Activated naive CD4-positive, alpha-beta T cell treated with anti-CD3 and anti-CD28 coated beads, Interleukin-2, amount 50 U/mL, for 24 hours (primary cell): ENCODE measurements at regions not wholly inside any gene's neighbourhood (a gene's known extent, or its start where the extent isn't known, plus 50 kb on each side); places are given as distances from the start of the nearest gene placed in this dataset.

Experiments
- H3K27ac Mint-ChIP-seq: one replicate; pipeline ENCODE4 v1.8.0; 2021; ENCODE audit warnings: mild to moderate bottlenecking, mixed read lengths
- H3K27me3 Mint-ChIP-seq: one replicate; pipeline ENCODE4 v1.8.0; 2021; ENCODE audit warnings: mixed read lengths
- H3K36me3 Mint-ChIP-seq: one replicate; pipeline ENCODE4 v1.8.0; 2021; ENCODE audit warnings: mixed read lengths
- H3K4me1 Mint-ChIP-seq: one replicate; pipeline ENCODE4 v1.8.0; 2021; ENCODE audit warnings: mixed read lengths
- H3K4me3 Mint-ChIP-seq: one replicate; pipeline ENCODE4 v1.8.0; 2021; ENCODE audit warnings: mild to moderate bottlenecking, mixed read lengths
- H3K9me3 Mint-ChIP-seq: one replicate; pipeline ENCODE4 v1.8.0; 2021; ENCODE audit warnings: mixed read lengths

DNA sequence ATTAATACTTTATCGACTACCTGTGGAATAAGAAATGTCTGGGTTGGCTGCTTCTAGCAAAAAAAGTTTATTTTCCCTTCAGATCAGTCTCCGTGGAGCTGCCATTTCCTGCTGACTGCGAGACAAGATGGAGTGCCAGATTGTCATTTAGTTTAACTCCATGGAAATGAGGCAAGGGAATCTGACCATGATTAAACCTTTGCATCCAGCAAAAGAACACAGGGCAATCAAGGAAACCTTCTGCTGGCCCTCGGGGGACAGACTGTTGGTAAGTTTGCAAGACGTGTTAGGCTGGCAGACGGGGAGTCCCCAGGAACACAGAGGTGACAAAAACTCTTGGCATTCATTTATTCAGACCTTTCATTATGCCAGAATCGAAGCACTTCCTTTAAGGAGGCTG lies 52.2 kb upstream of the SPACA1 start:
- H3K9me3 Mint-ChIP-seq = no peaks in the 10 kb centered on the region
- H3K27me3 Mint-ChIP-seq = peaks cover 5% of the 10 kb centered on the region
- H3K27ac Mint-ChIP-seq = no peak overlapping the region
- H3K36me3 Mint-ChIP-seq = no peaks in the 10 kb centered on the region
- no peak overlapping the region for H3K4me3 Mint-ChIP-seq
- H3K4me1 Mint-ChIP-seq = no peaks in the 10 kb centered on the region

DNA sequence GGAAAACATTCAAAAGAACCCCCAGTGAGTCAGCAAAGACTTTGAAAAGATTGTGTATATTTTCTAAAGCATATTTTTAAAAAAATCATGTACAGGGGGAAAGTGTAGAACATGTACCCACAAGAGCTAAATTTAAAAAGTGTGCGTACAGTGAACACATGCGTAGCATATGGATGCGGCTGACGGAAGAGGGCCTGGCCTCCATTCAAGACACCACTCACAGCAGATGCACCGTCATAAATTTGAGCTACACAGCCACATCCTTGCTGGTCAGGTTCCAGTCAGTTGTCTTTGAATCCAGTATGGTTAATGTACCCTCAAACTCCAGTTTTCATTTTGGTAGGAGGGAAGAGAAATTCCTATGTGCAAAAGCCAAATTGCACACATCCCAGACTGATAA lies 54.3 kb upstream of the SPACA1 start:
- Mint-ChIP-seq H3K27me3 (peaks cover 1% of the 10 kb centered on the region), H3K4me1 (no peaks in the 10 kb centered on the region), H3K9me3 (no peaks in the 10 kb centered on the region), H3K27ac (no peak overlapping the region), H3K4me3 (no peak overlapping the region), H3K36me3 (no peaks in the 10 kb centered on the region)

DNA sequence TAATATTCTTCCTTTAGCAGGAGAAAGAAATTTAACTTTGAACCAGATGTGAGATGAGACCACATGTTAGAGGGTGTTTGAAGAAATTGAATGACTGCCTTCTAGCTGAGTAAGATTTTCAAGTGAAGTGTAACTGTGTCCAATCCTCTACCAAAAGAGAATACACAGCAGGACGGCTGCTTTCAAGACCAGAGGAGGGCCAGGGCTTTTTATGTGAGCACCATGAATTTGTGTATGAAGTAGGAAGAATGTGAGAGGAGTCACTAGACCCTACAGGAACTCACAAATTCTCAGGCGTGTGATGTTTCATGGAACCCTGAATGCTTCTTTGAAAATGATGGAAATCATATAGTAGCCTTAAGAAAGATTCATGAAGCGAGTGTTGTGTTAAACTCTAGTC lies 56.8 kb upstream of the SPACA1 start:
- peaks cover 1% of the 10 kb centered on the region for H3K27me3 Mint-ChIP-seq
- no peaks in the 10 kb centered on the region for H3K36me3 Mint-ChIP-seq
- H3K27ac Mint-ChIP-seq = no peak overlapping the region
- no peak overlapping the region for H3K4me3 Mint-ChIP-seq
- no peaks in the 10 kb centered on the region for H3K4me1 Mint-ChIP-seq
- H3K9me3 Mint-ChIP-seq = peaks cover 4% of the 10 kb centered on the region

DNA sequence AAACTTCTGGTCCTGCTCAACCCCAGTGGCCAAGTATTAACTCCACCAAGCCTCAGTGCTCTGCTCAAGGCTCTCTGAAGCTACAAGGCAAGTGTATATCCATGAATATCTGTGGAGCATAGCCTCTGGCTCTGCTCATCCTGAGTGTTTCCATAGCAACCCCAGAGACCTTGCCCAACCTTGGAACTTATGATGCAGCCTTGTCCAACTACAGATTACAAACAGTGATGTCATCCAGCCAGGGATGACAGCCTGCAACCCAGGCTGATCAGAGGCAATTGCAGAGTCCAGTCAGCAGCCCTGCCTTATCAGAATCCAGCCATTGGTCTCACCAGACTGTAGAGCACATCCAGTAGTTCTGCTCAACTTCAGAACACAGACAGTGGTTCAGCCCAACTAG lies 65.5 kb upstream of the SPACA1 start:
- Mint-ChIP-seq H3K4me3 (no peak overlapping the region), H3K4me1 (no peaks in the 10 kb centered on the region)

DNA sequence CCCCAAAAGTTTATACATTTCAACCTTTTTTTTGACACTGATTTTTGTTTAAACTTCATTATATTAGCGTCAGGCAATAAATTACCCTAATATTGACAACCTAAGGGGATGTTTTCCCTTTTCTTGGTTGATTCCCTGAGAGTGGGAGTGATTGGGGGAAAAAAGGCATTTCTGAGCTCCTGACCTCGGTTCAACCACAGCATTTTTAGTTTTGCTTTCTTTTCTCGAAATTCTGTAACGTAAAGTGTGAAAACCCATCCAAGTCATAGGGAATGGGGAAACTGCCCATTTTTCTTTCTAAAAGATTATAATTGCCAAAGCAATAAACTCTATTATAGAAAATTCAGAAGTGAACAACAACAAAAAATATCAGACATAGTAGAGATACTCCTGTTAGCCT lies 67.9 kb upstream of the SPACA1 start:
- Mint-ChIP-seq H3K4me1 (no peaks in the 10 kb centered on the region), H3K4me3 (no peak overlapping the region), H3K9me3 (no peaks in the 10 kb centered on the region), H3K27me3 (peaks cover 10% of the 10 kb centered on the region), H3K36me3 (peaks cover 1% of the 10 kb centered on the region), H3K27ac (no peak overlapping the region)

More for the DNA sequence above, 65.5 kb upstream of the SPACA1 start:
- Mint-ChIP-seq H3K36me3 (peaks cover 1% of the 10 kb centered on the region), H3K27me3 (peaks cover 8% of the 10 kb centered on the region), H3K9me3 (no peaks in the 10 kb centered on the region), H3K27ac (no peak overlapping the region)

DNA sequence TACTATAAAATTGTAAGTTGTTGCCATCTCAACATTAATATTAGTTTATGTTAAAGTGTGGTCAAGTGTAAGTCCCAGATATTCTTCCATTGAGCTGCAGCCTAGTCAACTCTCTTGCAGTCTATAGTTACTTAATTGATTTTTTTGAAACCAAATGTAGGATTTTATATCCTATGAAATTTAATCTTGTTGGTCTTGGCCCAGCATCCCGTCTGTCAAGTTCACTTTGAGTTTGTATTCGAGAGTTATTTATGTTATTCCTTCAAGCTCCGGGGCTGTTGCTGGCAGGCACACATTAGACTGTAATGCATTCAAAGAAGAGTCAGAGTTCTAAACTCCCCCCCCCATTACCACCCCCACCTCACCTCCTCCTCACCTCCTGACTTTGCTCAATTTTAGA lies 71.0 kb upstream of the SPACA1 start:
- no peaks in the 10 kb centered on the region for H3K4me1 Mint-ChIP-seq
- H3K27me3 Mint-ChIP-seq = peaks cover 7% of the 10 kb centered on the region
- no peaks in the 10 kb centered on the region for H3K36me3 Mint-ChIP-seq
- H3K9me3 Mint-ChIP-seq = no peaks in the 10 kb centered on the region
- no peak overlapping the region for H3K27ac Mint-ChIP-seq
- no peak overlapping the region for H3K4me3 Mint-ChIP-seq

DNA sequence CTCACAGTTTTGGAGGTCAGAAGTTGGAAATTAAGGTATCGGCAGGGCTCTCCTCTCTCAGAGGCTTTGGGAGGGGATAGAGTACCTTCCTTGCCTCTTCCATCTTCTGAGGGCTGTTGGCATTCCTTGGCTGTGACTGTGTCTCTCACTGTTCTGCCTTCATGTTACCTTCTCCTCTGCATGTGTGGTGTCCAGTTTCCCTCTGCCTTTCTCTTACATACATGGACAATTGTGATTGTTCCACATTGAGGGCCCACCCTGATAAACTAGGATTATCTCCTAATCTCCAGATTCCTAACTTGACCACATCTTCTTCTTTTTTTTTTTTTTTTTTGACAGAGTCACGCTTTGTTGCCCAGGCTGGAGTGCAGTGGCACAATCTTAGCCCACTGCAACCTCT lies 72.1 kb upstream of the SPACA1 start:
- Mint-ChIP-seq H3K27ac (no peak overlapping the region), H3K36me3 (no peaks in the 10 kb centered on the region), H3K27me3 (peaks cover 7% of the 10 kb centered on the region), H3K4me3 (no peak overlapping the region), H3K4me1 (no peaks in the 10 kb centered on the region), H3K9me3 (no peaks in the 10 kb centered on the region)

DNA sequence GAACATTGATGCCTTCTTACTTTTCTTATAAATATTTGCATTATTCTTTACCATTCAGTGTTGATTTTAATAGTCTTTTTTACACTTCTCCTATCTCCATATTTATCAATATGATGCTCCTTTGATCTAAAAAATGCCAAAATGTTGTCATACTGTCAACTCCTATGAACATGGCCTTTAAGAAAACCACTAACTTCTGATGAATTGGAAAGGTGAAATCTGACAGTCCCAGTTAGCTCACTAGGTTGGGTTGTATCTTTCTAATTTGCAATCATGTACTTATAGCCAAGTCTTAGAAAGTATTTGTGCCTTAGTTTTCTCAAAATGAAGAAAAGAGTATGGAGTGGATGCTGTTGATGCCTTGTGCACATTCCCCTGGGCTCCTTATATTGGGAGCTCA lies 75.4 kb upstream of the SPACA1 start:
- Mint-ChIP-seq H3K27ac (no peak overlapping the region), H3K27me3 (peaks cover 3% of the 10 kb centered on the region), H3K36me3 (no peaks in the 10 kb centered on the region), H3K4me3 (no peak overlapping the region), H3K9me3 (no peaks in the 10 kb centered on the region), H3K4me1 (no peaks in the 10 kb centered on the region)

DNA sequence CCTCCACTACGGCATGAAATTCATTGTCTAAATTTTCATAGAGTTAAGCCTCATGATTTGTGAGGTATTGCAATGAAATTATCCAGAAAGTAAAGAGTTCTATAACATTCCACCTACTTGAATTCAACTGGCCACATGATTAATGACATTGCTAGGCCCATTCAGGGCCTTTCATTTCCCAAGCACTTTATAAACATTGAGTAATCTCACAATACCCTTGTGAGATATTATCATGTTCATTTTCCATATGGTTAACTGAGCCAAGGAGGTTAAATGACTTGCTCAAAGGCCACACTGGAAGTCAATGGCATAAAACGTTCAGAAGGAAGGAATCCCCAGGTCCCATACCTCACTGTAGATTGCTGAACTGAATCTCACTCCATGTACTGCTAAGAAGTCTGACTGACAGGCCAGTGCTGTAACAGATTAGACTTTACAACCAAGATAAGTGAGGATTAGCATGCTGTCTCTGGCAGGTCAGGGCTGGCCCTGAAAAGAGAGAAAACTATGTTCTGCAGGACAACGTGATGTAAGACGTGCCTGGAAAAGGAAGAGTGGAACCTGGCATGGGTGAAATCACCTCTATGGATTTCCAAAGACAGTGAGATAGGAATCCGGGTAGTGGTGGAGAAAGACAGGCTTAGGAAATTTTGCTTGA lies 75.9 kb upstream of the SPACA1 start:
- Mint-ChIP-seq H3K27me3 (peaks cover 3% of the 10 kb centered on the region), H3K36me3 (no peaks in the 10 kb centered on the region), H3K4me1 (no peaks in the 10 kb centered on the region), H3K4me3 (no peak overlapping the region), H3K27ac (no peak overlapping the region), H3K9me3 (no peaks in the 10 kb centered on the region)

DNA sequence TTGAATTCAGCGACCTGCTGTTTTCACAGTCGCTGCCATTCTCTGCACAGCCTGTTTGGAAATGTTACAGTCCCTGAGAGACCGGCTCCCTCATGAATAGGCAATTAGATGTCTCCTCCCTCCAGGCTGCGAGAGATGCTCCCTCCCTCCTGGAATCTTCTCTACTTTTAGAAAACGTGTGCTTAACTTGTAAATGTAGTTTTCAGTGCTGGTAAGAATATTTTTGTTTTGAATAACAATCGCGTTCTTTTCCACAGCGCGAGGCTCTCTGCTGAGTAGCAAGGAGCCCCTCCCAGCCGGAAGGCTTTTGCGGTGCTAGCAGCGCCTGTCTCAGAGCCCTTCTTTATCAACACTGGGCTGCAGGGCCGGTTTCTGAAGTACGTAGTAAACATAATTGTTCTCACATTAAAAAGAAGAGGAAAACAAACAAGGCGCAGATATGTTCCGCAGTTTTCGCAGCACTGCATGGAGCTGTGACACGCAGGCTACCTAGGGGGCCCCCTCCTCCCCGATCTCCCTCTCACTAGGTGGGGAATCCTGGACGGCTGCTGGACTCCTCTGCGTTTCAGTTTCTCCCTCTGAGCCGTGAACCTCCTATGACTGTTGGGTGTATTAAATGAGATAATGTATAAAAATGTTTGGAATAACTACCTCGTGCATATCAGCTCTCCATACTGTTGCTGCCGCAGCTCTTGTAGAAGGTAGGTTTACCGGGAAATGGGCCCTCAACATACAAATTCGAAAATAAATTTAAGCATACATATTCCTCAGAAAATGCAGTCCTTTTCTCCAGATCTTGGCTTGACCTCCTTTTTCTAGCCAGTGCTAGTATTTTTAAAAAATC lies 79.0 kb upstream of the SPACA1 start:
- no peaks in the 10 kb centered on the region for H3K9me3 Mint-ChIP-seq
- no peak overlapping the region for H3K4me3 Mint-ChIP-seq
- no peaks in the 10 kb centered on the region for H3K4me1 Mint-ChIP-seq
- H3K27me3 Mint-ChIP-seq = peaks cover 12% of the 10 kb centered on the region
- H3K36me3 Mint-ChIP-seq = no peaks in the 10 kb centered on the region
- no peak overlapping the region for H3K27ac Mint-ChIP-seq

DNA sequence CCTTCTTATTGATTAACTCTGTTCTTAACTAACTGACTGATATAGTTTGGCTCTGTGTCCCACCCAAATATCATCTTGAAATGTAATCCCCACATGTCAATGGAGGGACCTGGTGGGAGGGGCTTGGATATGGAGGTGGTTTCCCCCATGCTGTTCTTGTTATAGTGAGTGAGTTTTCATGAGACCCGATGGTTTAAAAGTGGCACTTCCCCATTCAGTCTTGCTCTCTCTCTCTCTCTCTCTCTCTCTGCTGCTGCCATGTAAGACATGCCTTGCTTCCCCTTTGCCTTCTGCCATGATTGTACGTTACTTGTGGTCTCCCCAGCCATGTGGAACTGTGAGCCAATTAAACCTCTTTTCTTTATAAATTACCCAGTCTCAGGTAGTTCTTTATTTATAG lies 81.8 kb upstream of the SPACA1 start:
- Mint-ChIP-seq H3K9me3 (no peaks in the 10 kb centered on the region), H3K4me1 (no peaks in the 10 kb centered on the region), H3K4me3 (no peak overlapping the region), H3K36me3 (no peaks in the 10 kb centered on the region), H3K27me3 (peaks cover 12% of the 10 kb centered on the region), H3K27ac (no peak overlapping the region)

DNA sequence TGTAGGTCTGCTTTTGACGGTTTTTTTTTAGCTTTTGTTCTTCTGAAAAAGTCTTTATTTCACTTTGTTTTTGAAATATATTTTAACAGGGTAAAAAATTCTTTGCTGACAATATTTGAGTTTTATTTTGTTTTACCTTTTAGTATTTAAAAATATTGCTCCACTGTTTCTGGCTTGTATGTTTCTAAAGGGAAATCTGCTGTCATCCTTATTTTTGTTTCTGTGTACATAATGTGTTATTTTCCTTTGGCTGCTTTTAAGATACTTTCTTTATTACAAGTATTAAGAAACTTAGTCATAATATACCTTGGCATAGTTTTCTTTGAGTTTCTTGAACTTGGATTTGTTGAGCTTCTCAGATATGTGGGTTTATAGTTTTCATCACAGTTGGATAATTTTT lies 88.6 kb upstream of the SPACA1 start:
- peaks cover 14% of the 10 kb centered on the region for H3K27me3 Mint-ChIP-seq
- H3K4me3 Mint-ChIP-seq = no peak overlapping the region
- H3K27ac Mint-ChIP-seq = no peak overlapping the region
- H3K36me3 Mint-ChIP-seq = no peaks in the 10 kb centered on the region
- peaks cover 6% of the 10 kb centered on the region for H3K9me3 Mint-ChIP-seq
- no peaks in the 10 kb centered on the region for H3K4me1 Mint-ChIP-seq

DNA sequence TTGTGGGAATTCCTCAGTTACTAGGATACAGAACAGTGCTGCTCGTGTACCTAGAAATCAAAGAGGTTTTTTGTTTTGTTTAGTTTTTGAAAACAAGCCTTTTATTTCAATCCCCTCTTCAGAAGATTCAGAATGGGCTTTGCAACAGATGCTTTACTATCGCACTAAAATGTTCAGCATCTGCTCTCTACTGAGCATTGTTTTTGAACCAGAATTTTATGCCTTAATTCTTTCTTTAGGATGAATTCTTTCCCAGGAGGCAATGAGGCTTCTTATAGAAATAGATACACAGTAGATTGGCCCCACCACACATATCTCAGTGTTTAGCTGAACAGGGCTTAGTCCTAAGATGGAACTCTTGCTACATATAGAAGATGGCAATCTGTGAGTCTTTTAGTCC lies 95.9 kb upstream of the SPACA1 start:
- Mint-ChIP-seq H3K4me1 (no peaks in the 10 kb centered on the region), H3K36me3 (no peaks in the 10 kb centered on the region), H3K27ac (no peak overlapping the region), H3K27me3 (peaks cover 2% of the 10 kb centered on the region), H3K4me3 (no peak overlapping the region), H3K9me3 (no peaks in the 10 kb centered on the region)

DNA sequence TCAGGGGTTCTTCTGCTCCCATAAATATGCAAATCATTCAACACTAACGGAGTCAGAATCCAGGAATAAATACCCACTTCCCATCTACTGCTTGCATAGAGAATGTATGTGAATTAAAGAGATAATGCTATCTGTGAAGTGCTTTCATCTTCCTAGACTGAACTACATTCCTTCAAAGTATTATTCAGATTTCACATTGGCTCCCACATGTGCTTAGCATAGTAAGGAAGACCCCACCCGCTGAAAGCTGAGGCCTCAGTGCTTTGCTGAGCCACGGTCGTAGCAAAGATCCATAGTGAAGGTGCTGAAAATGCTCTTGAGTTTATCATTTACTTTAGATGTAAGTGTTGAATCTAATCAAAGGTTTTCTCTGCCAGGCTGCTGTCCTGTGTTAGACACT lies 97.0 kb upstream of the SPACA1 start:
- no peak overlapping the region for H3K27ac Mint-ChIP-seq
- H3K4me3 Mint-ChIP-seq = no peak overlapping the region
- peaks cover 4% of the 10 kb centered on the region for H3K27me3 Mint-ChIP-seq
- H3K9me3 Mint-ChIP-seq = no peaks in the 10 kb centered on the region
- H3K36me3 Mint-ChIP-seq = no peaks in the 10 kb centered on the region
- no peaks in the 10 kb centered on the region for H3K4me1 Mint-ChIP-seq

DNA sequence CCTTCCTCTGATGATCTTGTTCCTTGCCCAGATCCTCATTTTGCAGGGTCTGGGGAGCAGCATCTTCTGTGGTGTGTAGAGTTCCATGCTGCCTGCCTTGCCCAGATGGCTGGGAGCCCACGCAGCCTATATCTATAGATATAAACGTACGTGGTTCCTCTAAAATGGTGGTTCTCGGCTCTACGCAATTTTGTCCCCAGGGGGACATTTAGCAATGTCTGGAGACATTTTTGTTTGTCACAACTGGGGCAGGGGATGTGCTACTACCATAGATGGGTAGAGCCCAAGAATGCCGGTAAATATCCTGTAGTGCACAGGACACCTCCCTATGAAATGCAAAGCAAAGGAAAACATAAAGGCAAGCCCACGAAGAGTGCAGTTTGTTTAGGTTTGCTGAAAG lies 98.4 kb upstream of the SPACA1 start:
- Mint-ChIP-seq H3K36me3 (no peaks in the 10 kb centered on the region), H3K27me3 (peaks cover 4% of the 10 kb centered on the region), H3K4me3 (no peak overlapping the region), H3K4me1 (no peaks in the 10 kb centered on the region), H3K9me3 (no peaks in the 10 kb centered on the region), H3K27ac (no peak overlapping the region)

DNA sequence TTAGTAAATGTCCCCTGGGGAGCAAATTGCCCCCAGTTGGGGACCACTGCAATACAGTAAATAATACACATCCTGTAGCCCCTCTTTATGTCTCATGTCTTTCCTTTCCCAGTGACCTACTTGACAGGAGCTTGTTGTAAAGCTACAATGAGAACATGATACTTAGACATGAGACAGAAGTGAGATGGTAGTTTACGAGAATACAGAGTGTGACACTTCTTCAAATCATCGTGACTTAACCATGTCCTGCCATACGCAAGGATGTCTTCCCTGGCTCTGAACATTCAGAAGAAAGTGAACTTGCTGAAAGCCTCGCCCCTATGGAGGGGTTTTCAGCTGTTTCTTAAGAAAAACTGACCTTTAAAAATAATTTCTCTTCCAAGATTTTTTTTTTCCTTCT lies 101.0 kb upstream of the SPACA1 start:
- Mint-ChIP-seq H3K36me3 (no peaks in the 10 kb centered on the region), H3K27ac (no peak overlapping the region), H3K4me3 (no peak overlapping the region), H3K27me3 (peaks cover 9% of the 10 kb centered on the region), H3K9me3 (no peaks in the 10 kb centered on the region), H3K4me1 (no peaks in the 10 kb centered on the region)
